Left lung (tissue), 4 donors: ENCODE measurements at regions not wholly inside any gene's neighbourhood (a gene's known extent, or its start where the extent isn't known, plus 50 kb on each side); places are given as distances from the start of the nearest gene placed in this dataset.
"Not testable (repeated sequence)": the region's sequence is repeated elsewhere in the genome, so short reads cannot be mapped to it uniquely, and the experiment has no call there.

Experiments used
- ATAC-seq: fragments of 200-7000 bp; cut with Tn5 transposase; one replicate; pipeline ENCODE4 v1.9.1; 2020; ENCODE audit warnings: moderate library complexity
- DNase-seq, 4 donors: peaks; one replicate each; pipeline ENCODE4 v3.0.0-alpha.2; 2013 to 2020
- H3K27ac ChIP-seq, 2 donors: fragments of 200-600 bp; sonication (generic) in 1 of 2; one replicate each; pipeline versions ENCODE4 v1.5.0 to v1.8.0; 2020 to 2021
- H3K27me3 ChIP-seq, 2 donors: fragments of 200-600 bp; sonication (generic) in 1 of 2; one replicate each; pipeline versions ENCODE4 v1.5.0 to v1.8.0; 2020 to 2021
- H3K36me3 ChIP-seq, 2 donors: fragments of 200-600 bp; sonication (generic) in 1 of 2; one replicate each; pipeline versions ENCODE4 v1.5.0 to v1.8.0; 2020 to 2021
- H3K4me1 ChIP-seq, 2 donors: fragments of 200-600 bp; one replicate each; pipeline ENCODE4 v1.8.0; 2021
- H3K4me3 ChIP-seq, 2 donors: fragments of 200-600 bp; sonication (generic) in 1 of 2; one replicate each; pipeline versions ENCODE4 v1.5.0 to v1.8.0; 2020 to 2021; ENCODE audit warnings: mild to moderate bottlenecking in 1 of 2
- H3K9me3 ChIP-seq, 2 donors: fragments of 200-600 bp; sonication (generic) in 1 of 2; one replicate each; pipeline versions ENCODE4 v1.5.0 to v1.8.0; 2020 to 2021
- CTCF ChIP-seq, 2 donors: fragments of 200-600 bp; sonication (generic) in 1 of 2; IDR thresholded peaks; one replicate each; pipeline versions ENCODE4 v1.5.0 to v1.8.0; 2021; ENCODE audit warnings: antibody characterized with exemption in 2 of 2
- intact Hi-C, 2 donors: fragments of 100-400 bp; cut with DNase I; formaldehyde crosslinking; loops; one replicate each; pipeline versions ENCODE4 v1.11.2 to v1.14.2; 2022
- donor health status: DM: no; HTN: yes; CAD: no.
- donor health status: DM: no; HTN: no; CAD: no.

DNA sequence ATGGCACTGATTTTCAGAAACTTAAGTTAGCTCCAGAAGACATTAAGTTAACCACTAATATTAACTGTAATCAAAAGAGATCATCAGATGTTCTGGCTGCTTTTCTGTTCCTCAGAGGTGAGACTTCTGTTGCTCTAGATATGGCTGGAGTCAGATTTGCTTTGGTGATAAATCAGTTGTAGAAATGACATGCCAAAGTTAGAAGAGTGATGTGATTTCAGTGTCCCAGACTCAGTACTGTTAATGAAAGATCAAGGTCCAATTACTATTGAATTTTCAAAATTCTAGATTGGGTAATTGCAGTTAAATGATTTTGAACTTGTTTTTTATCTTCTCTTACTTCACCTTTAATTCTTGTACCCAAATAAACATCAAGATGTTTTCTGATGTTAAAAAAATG lies 402.4 kb upstream of the SYNCRIP start:
- Histone ChIP-seq H3K27ac (no peak overlapping the region), H3K27me3 (no peaks in the 10 kb centered on the region), H3K36me3 (no peaks in the 10 kb centered on the region), H3K4me1 (no peaks in the 10 kb centered on the region), H3K4me3 (no peak overlapping the region), H3K9me3 (peaks cover 0 to 8% of the 10 kb centered on the region in 2 donors)
- no peak for TF ChIP-seq CTCF (IDR thresholded peaks at IDR 0.05)
- no peak for ATAC-seq
- DNase-seq: no peak
- intact Hi-C loops: no loop called here

- intact Hi-C loops: no loop called here
- DNase-seq (no peak), ATAC-seq (no peak)
- no peaks in the 10 kb centered on the region for H3K4me1 ChIP-seq
- H3K27me3 ChIP-seq: no peaks in the 10 kb centered on the region
- peaks cover 0 to 14% of the 10 kb centered on the region in 2 donors for H3K9me3 ChIP-seq
- no peak for TF ChIP-seq CTCF (IDR thresholded peaks at IDR 0.05)
- H3K27ac ChIP-seq: no peak overlapping the region
- H3K4me3 ChIP-seq: no peak overlapping the region
- H3K36me3 ChIP-seq: no peaks in the 10 kb centered on the region
Measured at GRCh38 chr6:86042214-86042613, 399.5 kb upstream of the SYNCRIP start.

GRCh38 chr6:86031713-86032112 lies 389.0 kb upstream of the SYNCRIP start:
- TF ChIP-seq CTCF (IDR thresholded peaks at IDR 0.05): no peak
- ATAC-seq: no peak
- no peak overlapping the region for H3K4me3 ChIP-seq
- DNase-seq: no peak
- no peaks in the 10 kb centered on the region for H3K36me3 ChIP-seq
- intact Hi-C loops: no loop called here
- no peaks in the 10 kb centered on the region for H3K4me1 ChIP-seq
- no peaks in the 10 kb centered on the region for H3K27me3 ChIP-seq
- no peak overlapping the region for H3K27ac ChIP-seq
- peaks cover 0 to 2% of the 10 kb centered on the region in 2 donors for H3K9me3 ChIP-seq

DNA sequence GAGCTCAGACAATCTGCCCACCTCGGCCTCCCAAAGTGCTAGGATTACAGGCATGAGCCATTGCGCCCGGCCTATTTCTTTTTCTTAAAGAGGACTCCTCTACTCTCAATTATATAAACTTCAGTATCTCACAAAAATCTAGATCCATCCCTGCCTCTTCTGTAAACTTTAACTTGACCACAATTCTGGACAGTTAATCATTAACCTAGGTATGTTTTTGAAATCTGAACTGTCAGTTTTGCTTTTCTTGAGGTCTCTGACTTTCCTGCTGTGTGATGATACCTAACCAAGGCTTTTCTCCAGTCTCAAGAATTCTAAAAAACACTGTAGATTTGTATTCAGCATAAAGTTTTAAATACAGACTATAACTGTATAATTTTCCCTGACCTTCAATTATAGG lies 388.2 kb upstream of the SYNCRIP start:
- Histone ChIP-seq H3K4me3 (no peak overlapping the region), H3K9me3 (peaks cover 0 to 2% of the 10 kb centered on the region in 2 donors), H3K4me1 (no peaks in the 10 kb centered on the region), H3K36me3 (no peaks in the 10 kb centered on the region), H3K27me3 (no peaks in the 10 kb centered on the region), H3K27ac (no peak overlapping the region)
- ATAC-seq (no peak), DNase-seq (no peak)
- intact Hi-C loops: no loop called here
- no peak for TF ChIP-seq CTCF (IDR thresholded peaks at IDR 0.05)

GRCh38 chr6:86028776-86029175 lies 386.1 kb upstream of the SYNCRIP start:
- H3K9me3 ChIP-seq: peaks cover 0 to 2% of the 10 kb centered on the region in 2 donors
- no peak overlapping the region for H3K27ac ChIP-seq
- no peaks in the 10 kb centered on the region for H3K27me3 ChIP-seq
- intact Hi-C loops: no loop called here
- ATAC-seq: no peak
- TF ChIP-seq CTCF (IDR thresholded peaks at IDR 0.05): no peak
- H3K36me3 ChIP-seq: no peaks in the 10 kb centered on the region
- DNase-seq: peak in 1 of 4 donors; percentile 26
- no peaks in the 10 kb centered on the region for H3K4me1 ChIP-seq
- no peak overlapping the region for H3K4me3 ChIP-seq

DNA sequence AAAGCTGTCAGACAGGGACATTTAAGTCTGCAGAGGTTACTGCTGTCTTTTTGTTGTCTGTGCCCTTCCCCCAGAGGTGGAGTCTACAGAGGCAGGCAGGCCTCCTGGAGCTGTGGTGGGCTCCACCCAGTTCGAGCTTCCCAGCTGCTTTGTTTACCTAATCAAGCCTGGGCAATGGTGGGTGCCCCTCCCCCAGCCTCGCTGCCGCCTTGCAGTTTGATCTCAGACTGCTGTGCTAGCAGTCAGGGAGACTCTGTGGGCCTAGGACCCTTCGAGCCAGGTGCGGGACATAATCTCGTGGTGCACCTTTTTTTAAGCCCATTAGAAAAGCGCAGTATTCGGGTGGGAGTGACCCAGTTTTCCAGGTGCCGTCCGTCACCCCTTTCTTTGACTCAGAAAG lies 384.2 kb upstream of the SYNCRIP start:
- H3K4me1 ChIP-seq, H3K27ac ChIP-seq, H3K4me3 ChIP-seq, ATAC-seq, H3K9me3 ChIP-seq, DNase-seq, H3K27me3 ChIP-seq, H3K36me3 ChIP-seq, intact Hi-C loops: not testable (repeated sequence)
